ENCODE measurements at regions not wholly inside any gene's neighbourhood (a gene's known extent, or its start where the extent isn't known, plus 50 kb on each side); places are given as distances from the start of the nearest gene placed in this dataset.

DNA sequence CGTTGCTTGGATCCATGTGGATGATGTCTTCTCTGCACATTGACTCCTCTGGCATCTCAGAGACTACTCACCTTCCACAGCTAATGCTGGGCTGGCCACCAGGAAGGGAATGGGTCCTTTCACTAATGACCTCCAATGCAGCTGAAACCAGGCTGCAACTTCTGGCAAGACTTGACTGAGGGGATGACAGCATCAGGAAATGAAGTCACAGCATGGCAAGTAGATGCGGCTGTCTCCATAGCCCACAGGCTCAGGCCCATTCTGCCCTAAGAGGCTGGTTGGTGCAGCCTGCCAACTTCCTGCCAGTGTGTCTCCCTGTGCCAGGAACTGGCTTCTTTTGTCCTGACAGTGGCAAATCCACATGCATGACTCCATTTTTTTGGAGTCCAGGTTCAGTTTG, 467.3 kb downstream of the TSHZ3 start:
- Histone ChIP-seq H3K36me3 (ENCODE audit: control insufficient read depth, insufficient read depth, low read length) (no peaks in the 10 kb centered on the region), H3K27ac (ENCODE audit: low read length) (no peak overlapping the region), H3K9me3 (ENCODE audit: control insufficient read depth, insufficient read depth, low read depth, low read length) (no peaks in the 10 kb centered on the region), H3K27me3 (ENCODE audit: control insufficient read depth, insufficient read depth, low read length) (no peaks in the 10 kb centered on the region), H3K4me1 (ENCODE audit: control insufficient read depth, insufficient read depth, low read length) (no peaks in the 10 kb centered on the region), H3K4me3 (ENCODE audit: low read depth in 2 of 2, low read length in 2 of 2) (no peak overlapping the region)
- in situ Hi-C loops (cut with HindIII; ENCODE audit: low pct_unique_long_range_greater_than_20kb, low sequenced_read_pairs), result no loop called here
- ChIA-PET CTCF (no interaction called here), POLR2A (no interaction called here)
- intact Hi-C loops (cut with micrococcal nuclease; ENCODE audit: unreplicated experiment), result no loop called here
- TF ChIP-seq, protein P1, sequence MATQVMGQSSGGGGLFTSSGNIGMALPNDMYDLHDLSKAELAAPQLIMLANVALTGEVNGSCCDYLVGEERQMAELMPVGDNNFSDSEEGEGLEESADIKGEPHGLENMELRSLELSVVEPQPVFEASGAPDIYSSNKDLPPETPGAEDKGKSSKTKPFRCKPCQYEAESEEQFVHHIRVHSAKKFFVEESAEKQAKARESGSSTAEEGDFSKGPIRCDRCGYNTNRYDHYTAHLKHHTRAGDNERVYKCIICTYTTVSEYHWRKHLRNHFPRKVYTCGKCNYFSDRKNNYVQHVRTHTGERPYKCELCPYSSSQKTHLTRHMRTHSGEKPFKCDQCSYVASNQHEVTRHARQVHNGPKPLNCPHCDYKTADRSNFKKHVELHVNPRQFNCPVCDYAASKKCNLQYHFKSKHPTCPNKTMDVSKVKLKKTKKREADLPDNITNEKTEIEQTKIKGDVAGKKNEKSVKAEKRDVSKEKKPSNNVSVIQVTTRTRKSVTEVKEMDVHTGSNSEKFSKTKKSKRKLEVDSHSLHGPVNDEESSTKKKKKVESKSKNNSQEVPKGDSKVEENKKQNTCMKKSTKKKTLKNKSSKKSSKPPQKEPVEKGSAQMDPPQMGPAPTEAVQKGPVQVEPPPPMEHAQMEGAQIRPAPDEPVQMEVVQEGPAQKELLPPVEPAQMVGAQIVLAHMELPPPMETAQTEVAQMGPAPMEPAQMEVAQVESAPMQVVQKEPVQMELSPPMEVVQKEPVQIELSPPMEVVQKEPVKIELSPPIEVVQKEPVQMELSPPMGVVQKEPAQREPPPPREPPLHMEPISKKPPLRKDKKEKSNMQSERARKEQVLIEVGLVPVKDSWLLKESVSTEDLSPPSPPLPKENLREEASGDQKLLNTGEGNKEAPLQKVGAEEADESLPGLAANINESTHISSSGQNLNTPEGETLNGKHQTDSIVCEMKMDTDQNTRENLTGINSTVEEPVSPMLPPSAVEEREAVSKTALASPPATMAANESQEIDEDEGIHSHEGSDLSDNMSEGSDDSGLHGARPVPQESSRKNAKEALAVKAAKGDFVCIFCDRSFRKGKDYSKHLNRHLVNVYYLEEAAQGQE (IDR thresholded peaks at IDR 0.05; ENCODE audit: insufficient read depth in 1 of 2, low read depth in 2 of 2, low read length in 1 of 2), result no peak
- no peak for TF ChIP-seq POLR2AphosphoS5 (IDR thresholded peaks at IDR 0.05; ENCODE audit: low read depth, low read length)
- TF ChIP-seq TCF7L2 (IDR thresholded peaks at IDR 0.05; ENCODE audit: low read depth, low read length), result no peak
- TF ChIP-seq, protein P2, sequence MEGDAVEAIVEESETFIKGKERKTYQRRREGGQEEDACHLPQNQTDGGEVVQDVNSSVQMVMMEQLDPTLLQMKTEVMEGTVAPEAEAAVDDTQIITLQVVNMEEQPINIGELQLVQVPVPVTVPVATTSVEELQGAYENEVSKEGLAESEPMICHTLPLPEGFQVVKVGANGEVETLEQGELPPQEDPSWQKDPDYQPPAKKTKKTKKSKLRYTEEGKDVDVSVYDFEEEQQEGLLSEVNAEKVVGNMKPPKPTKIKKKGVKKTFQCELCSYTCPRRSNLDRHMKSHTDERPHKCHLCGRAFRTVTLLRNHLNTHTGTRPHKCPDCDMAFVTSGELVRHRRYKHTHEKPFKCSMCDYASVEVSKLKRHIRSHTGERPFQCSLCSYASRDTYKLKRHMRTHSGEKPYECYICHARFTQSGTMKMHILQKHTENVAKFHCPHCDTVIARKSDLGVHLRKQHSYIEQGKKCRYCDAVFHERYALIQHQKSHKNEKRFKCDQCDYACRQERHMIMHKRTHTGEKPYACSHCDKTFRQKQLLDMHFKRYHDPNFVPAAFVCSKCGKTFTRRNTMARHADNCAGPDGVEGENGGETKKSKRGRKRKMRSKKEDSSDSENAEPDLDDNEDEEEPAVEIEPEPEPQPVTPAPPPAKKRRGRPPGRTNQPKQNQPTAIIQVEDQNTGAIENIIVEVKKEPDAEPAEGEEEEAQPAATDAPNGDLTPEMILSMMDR (IDR thresholded peaks at IDR 0.05), result no peak
- no peak for TF ChIP-seq SIN3A (IDR thresholded peaks at IDR 0.05; ENCODE audit: borderline replicate concordance, insufficient read depth, low read depth, low read length)
- ATAC-seq (no peak), DNase-seq (ENCODE audit: low read depth, low spot score) (no peak)
- BruUV-seq (replicated peaks), result no TSS peak

DNA sequence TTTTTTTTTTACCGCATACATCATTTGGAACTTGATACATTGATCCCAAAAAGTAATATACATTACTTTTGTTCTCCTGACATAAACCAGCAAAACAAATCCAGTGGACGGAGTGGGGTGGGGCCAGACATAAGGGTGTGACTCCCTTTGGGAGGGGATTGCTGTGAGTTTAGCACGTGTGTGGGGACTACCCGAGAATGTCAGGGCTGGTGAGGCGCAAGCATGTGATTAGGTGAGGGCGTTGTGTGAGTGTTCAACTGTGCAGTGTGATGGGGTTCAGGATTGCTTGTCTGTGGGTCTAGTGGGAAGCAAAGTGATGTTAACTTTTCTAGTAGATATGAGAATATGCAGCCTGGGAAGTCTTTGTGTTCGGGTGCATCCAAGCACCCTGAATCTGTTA, 468.0 kb downstream of the TSHZ3 start:
- no peaks in the 10 kb centered on the region for H3K4me1 ChIP-seq (ENCODE audit: control insufficient read depth, insufficient read depth, low read length)
- ChIA-PET CTCF (no interaction called here), POLR2A (no interaction called here)
- no peak for ATAC-seq
- no peaks in the 10 kb centered on the region for H3K9me3 ChIP-seq (ENCODE audit: control insufficient read depth, insufficient read depth, low read depth, low read length)
- no peak for DNase-seq (ENCODE audit: low read depth, low spot score)
- no peaks in the 10 kb centered on the region for H3K27me3 ChIP-seq (ENCODE audit: control insufficient read depth, insufficient read depth, low read length)
- H3K36me3 ChIP-seq (ENCODE audit: control insufficient read depth, insufficient read depth, low read length), result no peaks in the 10 kb centered on the region
- H3K27ac ChIP-seq (ENCODE audit: low read length), result no peak overlapping the region
- intact Hi-C loops (cut with micrococcal nuclease; ENCODE audit: unreplicated experiment) (no loop called here), in situ Hi-C loops (cut with HindIII; ENCODE audit: low pct_unique_long_range_greater_than_20kb, low sequenced_read_pairs) (no loop called here)
- no TSS peak for BruUV-seq (replicated peaks)
- no peak overlapping the region for H3K4me3 ChIP-seq (ENCODE audit: low read depth in 2 of 2, low read length in 2 of 2)
- TF ChIP-seq, protein P2 (IDR thresholded peaks at IDR 0.05), result no peak
- TF ChIP-seq POLR2AphosphoS5 (IDR thresholded peaks at IDR 0.05; ENCODE audit: low read depth, low read length) (no peak), SIN3A (IDR thresholded peaks at IDR 0.05; ENCODE audit: borderline replicate concordance, insufficient read depth, low read depth, low read length) (no peak), TCF7L2 (IDR thresholded peaks at IDR 0.05; ENCODE audit: low read depth, low read length) (no peak)
- TF ChIP-seq, protein P1 (IDR thresholded peaks at IDR 0.05; ENCODE audit: insufficient read depth in 1 of 2, low read depth in 2 of 2, low read length in 1 of 2), result no peak

Measured in Panc1 (cell line).